GM10266 (cell line): ENCODE measurements at regions not wholly inside any gene's neighbourhood (a gene's known extent, or its start where the extent isn't known, plus 50 kb on each side); places are given as distances from the start of the nearest gene placed in this dataset.

ENCODE experiments used
- DNase-seq: peaks from one replicate; pipeline ENCODE4 v3.0.0; 2012; ENCODE audit errors: extremely low spot score
- TF ChIP-seq, protein P1 (sequence below): IDR thresholded peaks from 2 replicates; pipeline ENCODE4 v1.5.1; 2012; ENCODE audit warnings: mild to moderate bottlenecking, low read depth; ENCODE audit not compliant: control insufficient read depth, insufficient read depth; ENCODE audit errors: missing control alignments

DNA sequence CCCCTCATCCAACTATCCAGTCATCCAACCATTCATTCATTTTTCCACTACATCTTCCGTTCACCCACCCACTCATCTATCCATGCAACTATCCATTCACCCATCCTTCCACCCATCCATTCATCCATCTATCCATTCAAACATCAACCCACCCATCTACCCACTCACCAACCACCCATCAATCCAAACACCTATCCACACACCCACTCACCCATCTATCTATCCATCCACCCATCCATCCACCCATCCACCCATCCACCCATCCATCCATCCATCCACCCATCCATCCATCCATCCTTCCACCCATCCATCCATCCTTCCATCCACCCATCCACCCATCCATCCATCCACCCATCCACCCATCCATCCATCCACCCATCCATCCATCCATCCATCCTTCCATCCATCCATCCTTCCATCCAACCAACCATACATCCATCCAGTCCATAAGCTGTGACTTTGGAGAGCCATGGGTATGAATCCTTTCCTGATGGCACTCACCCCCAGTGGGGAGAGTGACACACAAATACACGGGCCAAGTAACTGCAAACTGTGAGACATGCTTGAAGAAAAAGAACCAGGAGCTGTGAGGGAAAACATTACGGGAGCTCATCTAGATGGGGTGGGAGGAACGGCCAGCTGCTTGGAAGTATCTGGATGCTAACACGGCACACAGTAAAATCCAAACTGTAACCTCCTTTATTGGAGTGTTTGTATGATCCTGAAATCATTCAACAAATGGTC lies 100.0 kb upstream of the TNRC6C start:
- DNase-seq, result no peak
- TF ChIP-seq, protein P1, sequence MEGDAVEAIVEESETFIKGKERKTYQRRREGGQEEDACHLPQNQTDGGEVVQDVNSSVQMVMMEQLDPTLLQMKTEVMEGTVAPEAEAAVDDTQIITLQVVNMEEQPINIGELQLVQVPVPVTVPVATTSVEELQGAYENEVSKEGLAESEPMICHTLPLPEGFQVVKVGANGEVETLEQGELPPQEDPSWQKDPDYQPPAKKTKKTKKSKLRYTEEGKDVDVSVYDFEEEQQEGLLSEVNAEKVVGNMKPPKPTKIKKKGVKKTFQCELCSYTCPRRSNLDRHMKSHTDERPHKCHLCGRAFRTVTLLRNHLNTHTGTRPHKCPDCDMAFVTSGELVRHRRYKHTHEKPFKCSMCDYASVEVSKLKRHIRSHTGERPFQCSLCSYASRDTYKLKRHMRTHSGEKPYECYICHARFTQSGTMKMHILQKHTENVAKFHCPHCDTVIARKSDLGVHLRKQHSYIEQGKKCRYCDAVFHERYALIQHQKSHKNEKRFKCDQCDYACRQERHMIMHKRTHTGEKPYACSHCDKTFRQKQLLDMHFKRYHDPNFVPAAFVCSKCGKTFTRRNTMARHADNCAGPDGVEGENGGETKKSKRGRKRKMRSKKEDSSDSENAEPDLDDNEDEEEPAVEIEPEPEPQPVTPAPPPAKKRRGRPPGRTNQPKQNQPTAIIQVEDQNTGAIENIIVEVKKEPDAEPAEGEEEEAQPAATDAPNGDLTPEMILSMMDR, result no peak

DNA sequence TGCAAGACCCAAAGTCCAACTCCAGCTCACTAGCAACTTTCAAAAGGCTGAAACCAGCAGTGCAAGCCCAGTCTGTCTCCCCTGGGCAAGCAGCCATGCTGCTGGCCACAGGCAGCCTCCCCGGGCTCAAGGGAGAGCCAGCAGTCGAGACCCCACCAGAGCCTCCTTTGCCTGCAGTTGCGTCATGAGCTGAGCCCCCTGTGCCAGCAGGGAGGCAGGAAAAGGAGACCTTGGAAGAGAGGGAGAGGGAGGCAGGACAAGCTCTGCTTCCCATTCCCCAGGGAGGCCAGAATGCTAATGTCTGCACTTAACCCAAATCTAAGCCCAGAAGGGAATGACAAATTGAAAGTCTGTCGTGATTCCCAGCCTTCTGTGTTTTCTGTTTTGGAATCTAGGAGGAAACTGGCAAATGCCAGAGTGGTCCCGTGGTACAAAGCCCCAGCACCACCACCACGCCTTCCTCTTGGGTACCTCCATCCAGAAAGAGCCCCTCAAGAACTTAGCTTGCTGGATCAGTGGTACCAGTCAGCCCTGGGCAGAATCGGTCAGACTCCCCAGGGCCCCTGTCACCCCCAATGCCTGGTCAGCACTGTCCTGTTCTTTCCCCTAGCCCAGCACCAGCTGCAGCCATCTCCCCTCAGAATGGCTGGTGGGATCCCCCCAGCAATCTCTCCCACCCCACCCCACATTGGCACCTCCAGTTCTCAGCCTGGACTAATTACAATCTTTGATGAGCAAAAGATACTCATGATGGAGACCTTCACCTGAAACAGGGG lies 99.3 kb upstream of the TNRC6C start:
- TF ChIP-seq, protein P1, result no peak
- DNase-seq, result no peak

DNA sequence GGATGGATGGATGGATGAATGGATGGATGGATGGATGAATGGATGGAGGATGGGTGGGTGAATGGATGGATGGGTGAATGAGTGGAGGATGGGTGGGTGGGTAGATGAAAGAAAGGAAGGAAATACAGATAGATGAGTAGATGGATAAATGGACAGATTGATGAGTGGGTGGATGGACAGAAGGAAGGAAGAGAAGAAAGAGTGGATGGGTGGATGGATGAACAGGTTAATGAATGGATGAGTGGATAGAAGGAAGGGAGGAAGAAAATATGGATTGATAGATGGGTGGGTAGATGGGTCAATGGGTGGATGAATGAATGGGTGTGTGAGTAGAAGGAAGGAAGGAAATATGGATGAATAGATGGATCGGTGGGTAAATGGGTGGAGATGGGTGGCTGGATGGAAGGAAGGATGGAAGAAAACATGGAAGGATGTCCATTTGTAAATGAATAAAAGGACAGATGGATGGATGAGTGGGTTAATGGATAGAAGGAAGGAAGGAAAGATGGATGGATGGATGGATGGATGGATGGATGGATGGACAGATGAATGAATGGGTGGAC lies 97.3 kb upstream of the TNRC6C start:
- no peak for DNase-seq
- TF ChIP-seq, protein P1, result no peak

DNA sequence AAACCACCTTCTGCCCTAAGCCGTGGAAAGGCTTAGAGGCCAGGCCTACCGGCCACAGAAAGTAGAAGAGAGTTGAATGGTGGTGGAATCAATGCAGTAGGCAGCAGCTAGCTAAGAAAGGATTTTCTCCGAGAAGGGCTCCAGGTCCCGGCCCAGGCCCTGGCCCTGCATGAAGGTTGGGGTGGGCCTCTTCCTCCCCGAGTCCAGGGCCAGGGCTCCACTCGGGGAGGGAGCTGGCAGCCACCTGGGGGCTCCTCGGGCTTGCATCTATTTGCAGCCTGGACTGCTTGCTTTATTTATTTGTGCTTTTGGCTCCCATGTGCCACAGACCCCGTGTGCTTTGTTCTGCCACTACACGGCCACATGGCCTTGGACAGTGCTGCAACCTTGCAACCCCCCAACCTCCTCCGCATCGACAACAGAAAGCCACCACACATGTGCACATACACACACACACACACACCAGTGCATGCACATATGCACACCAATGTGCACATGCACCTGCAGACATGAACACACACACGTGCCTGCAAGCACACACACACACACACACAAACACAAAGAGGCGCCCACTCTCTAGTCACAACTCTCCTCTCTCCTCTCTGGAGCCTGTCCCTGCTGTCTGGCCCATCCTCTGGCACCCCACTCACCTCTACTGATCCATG lies 96.4 kb upstream of the TNRC6C start:
- DNase-seq, result no peak
- TF ChIP-seq, protein P1, result no peak

DNA sequence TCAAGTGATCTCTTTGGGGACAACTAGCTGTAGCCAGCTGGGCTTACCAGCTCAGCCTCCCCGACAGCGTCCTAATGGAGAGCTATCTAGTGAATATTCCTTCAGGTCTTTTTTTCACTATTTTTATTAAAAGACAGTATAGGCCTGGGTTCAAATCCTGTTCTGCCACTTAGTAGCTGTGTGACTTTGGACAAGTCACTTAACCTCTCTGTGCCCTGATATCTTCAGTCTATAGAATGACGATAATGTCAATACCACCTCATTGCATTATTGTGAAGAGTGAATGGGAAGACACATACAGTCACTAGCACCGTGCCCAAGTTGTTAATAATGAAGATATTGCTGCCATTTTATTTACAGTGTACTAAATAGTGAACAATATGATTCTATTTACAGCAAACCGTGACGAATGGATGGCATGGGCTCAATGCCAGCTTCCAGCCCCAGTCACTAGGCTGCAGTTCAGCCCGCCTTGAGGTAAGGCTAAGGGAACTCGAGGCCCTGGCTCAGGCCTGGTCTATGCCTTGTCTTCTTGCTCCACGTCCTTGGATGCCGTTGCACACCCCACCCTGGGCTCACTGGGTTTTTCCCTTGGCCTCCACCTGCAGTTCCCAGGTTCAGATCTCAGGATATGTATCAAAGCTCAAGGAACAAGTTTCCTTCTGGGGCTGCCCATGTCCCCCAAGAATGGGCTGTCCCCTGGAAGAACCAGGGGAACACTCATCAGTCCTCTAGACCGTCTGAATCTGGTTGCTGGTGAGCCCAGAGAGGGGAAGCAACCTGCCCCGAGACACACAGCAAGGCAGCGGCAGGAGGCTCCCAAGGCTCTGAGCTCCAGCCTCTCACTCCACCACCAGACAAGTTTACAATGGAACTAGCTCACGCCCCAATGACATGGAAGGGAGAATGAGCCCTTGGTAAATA lies 95.4 kb upstream of the TNRC6C start:
- TF ChIP-seq, protein P1, result no peak
- DNase-seq, result no peak

DNA sequence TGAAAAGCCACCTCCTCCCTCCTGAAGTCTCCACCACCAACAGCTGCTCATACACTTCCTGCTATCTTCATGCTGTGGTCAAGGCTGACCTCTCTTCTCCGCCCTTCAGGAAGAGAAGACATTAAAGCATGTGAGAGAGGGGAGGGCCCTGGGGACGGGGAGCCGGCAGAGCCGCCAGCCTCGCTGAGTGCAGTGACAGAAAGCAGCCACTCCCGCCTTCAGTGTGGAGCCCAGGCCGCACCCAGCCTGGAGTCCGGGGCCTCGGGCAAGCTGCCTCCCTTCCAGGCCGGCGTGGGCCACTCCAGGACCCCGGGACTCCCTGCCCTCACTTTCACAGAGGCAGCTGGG lies 94.7 kb upstream of the TNRC6C start:
- no peak for DNase-seq
- TF ChIP-seq, protein P1, result no peak
